ENCODE measurements at regions not wholly inside any gene's neighbourhood (a gene's known extent, or its start where the extent isn't known, plus 50 kb on each side); places are given as distances from the start of the nearest gene placed in this dataset.
"Not testable (repeated sequence)": the region's sequence is repeated elsewhere in the genome, so short reads cannot be mapped to it uniquely, and the experiment has no call there.

- Histone ChIP-seq H3K79me2 (no peaks in the 10 kb centered on the region), H3K4me3 (ENCODE audit: low read depth, low read length) (no peak overlapping the region), H3K4me2 (ENCODE audit: low read length) (no peak overlapping the region), H3K4me1 (no peaks in the 10 kb centered on the region), H2AFZ (no peak overlapping the region), H3K27ac (no peak overlapping the region), H3K9ac (no peak overlapping the region), H3K27me3 (ENCODE audit: control insufficient read depth, insufficient read depth, low read length) (no peaks in the 10 kb centered on the region), H3K36me3 (ENCODE audit: control insufficient read depth, insufficient read depth, low read length) (no peaks in the 10 kb centered on the region), H3K9me3 (ENCODE audit: control insufficient read depth, low read length) (no peaks in the 10 kb centered on the region)
- TF ChIP-seq CTCF (IDR thresholded peaks at IDR 0.05), result no peak
These were observed 140.1 kb upstream of the DDX53 start for GRCh38 chrX:22859642-22860041.

- not testable (repeated sequence) for H3K4me2 ChIP-seq (ENCODE audit: low read length); H3K4me1 ChIP-seq; H3K27me3 ChIP-seq (ENCODE audit: control insufficient read depth, insufficient read depth, low read length); H3K4me3 ChIP-seq (ENCODE audit: low read depth, low read length); H3K27ac ChIP-seq; H2AFZ ChIP-seq; H3K36me3 ChIP-seq (ENCODE audit: control insufficient read depth, insufficient read depth, low read length); H3K9ac ChIP-seq; H3K9me3 ChIP-seq (ENCODE audit: control insufficient read depth, low read length); H3K79me2 ChIP-seq
These were observed 133.0 kb upstream of the DDX53 start for GRCh38 chrX:22866801-22867200.

GRCh38 chrX:22882543-22882942 is 117.2 kb upstream of the DDX53 start:
- Histone ChIP-seq H3K4me1 (no peaks in the 10 kb centered on the region), H3K4me3 (ENCODE audit: low read depth, low read length) (no peak overlapping the region), H3K4me2 (ENCODE audit: low read length) (no peak overlapping the region), H3K36me3 (ENCODE audit: control insufficient read depth, insufficient read depth, low read length) (no peaks in the 10 kb centered on the region), H3K27me3 (ENCODE audit: control insufficient read depth, insufficient read depth, low read length) (no peaks in the 10 kb centered on the region), H3K9me3 (ENCODE audit: control insufficient read depth, low read length) (no peaks in the 10 kb centered on the region), H3K79me2 (no peaks in the 10 kb centered on the region), H2AFZ (no peak overlapping the region), H3K27ac (no peak overlapping the region), H3K9ac (no peak overlapping the region)
- TF ChIP-seq CTCF (IDR thresholded peaks at IDR 0.05), result no peak

- Histone ChIP-seq H2AFZ (no peak overlapping the region), H3K9ac (no peak overlapping the region), H3K4me2 (ENCODE audit: low read length) (no peak overlapping the region), H3K9me3 (ENCODE audit: control insufficient read depth, low read length) (no peaks in the 10 kb centered on the region), H3K36me3 (ENCODE audit: control insufficient read depth, insufficient read depth, low read length) (no peaks in the 10 kb centered on the region), H3K27me3 (ENCODE audit: control insufficient read depth, insufficient read depth, low read length) (no peaks in the 10 kb centered on the region), H3K79me2 (no peaks in the 10 kb centered on the region), H3K4me3 (ENCODE audit: low read depth, low read length) (no peak overlapping the region), H3K4me1 (no peaks in the 10 kb centered on the region), H3K27ac (no peak overlapping the region)
- TF ChIP-seq CTCF (IDR thresholded peaks at IDR 0.05), result no peak
These were observed 109.9 kb upstream of the DDX53 start for GRCh38 chrX:22889819-22890218.

GRCh38 chrX:22912616-22913015 is 87.1 kb upstream of the DDX53 start:
- Histone ChIP-seq H3K79me2 (no peaks in the 10 kb centered on the region), H3K27me3 (ENCODE audit: control insufficient read depth, insufficient read depth, low read length) (no peaks in the 10 kb centered on the region), H3K9ac (no peak overlapping the region), H3K4me2 (ENCODE audit: low read length) (no peak overlapping the region), H3K9me3 (ENCODE audit: control insufficient read depth, low read length) (no peaks in the 10 kb centered on the region), H2AFZ (no peak overlapping the region), H3K4me3 (ENCODE audit: low read depth, low read length) (no peak overlapping the region), H3K4me1 (no peaks in the 10 kb centered on the region), H3K36me3 (ENCODE audit: control insufficient read depth, insufficient read depth, low read length) (no peaks in the 10 kb centered on the region), H3K27ac (no peak overlapping the region)
- TF ChIP-seq CTCF (IDR thresholded peaks at IDR 0.05), result no peak
